CD14-positive monocyte (primary cell): ENCODE measurements at regions not wholly inside any gene's neighbourhood (a gene's known extent, or its start where the extent isn't known, plus 50 kb on each side); places are given as distances from the start of the nearest gene placed in this dataset.

Experiments used
- DNase-seq, 3 donors: peaks; one replicate each; pipeline ENCODE4 v3.0.0-alpha.2; 2011 to 2022
- H2AFZ ChIP-seq: 2 replicates; pipeline ENCODE4 v1.6.0; 2012; ENCODE audit warnings: mild to moderate bottlenecking, low read depth, low read length, inconsistent platforms; ENCODE audit not compliant: insufficient read depth, poor library complexity, severe bottlenecking
- H3K27ac ChIP-seq, 2 donors: 1 replicate in 1 of 2; 2 replicates in 1 of 2; pipeline ENCODE4 v1.5.1; 2012 to 2013; ENCODE audit warnings: low read length in 2 of 2, control low read depth in 1 of 2, inconsistent platforms in 1 of 2, low read depth in 1 of 2, mild to moderate bottlenecking in 1 of 2
- H3K27me3 ChIP-seq, 2 donors: one replicate each; pipeline versions ENCODE4 v1.6.0 to v1.6.1; 2011 to 2013; ENCODE audit warnings: low read length in 2 of 2; ENCODE audit not compliant: control insufficient read depth in 2 of 2, insufficient read depth in 2 of 2
- H3K36me3 ChIP-seq, 2 donors: replicated peaks in 1 of 2; 1 replicate in 1 of 2; 2 replicates in 1 of 2; pipeline versions ENCODE4 v1.5.1 to v1.6.1; 2012 to 2013; ENCODE audit warnings: low read length in 2 of 2, control low read depth in 1 of 2, inconsistent platforms in 1 of 2, mild to moderate bottlenecking in 1 of 2; ENCODE audit not compliant: insufficient read depth in 2 of 2, control insufficient read depth in 1 of 2
- H3K4me1 ChIP-seq, 2 donors: 1 replicate in 1 of 2; 2 replicates in 1 of 2; pipeline versions ENCODE4 v1.5.1 to v1.6.1; 2012 to 2013; ENCODE audit warnings: low read length in 2 of 2, control low read depth in 1 of 2, inconsistent platforms in 1 of 2, mild to moderate bottlenecking in 1 of 2, moderate library complexity in 1 of 2; ENCODE audit not compliant: insufficient read depth in 2 of 2, control insufficient read depth in 1 of 2
- H3K4me2 ChIP-seq: replicated peaks from 2 replicates; pipeline ENCODE3; 2012; ENCODE audit warnings: low read length, moderate library complexity, mild to moderate bottlenecking; ENCODE audit not compliant: poor library complexity, severe bottlenecking; ENCODE audit errors: extremely low read depth
- H3K4me3 ChIP-seq, 3 experiments: fragments of 200-600 bp in 1 of 3; sonication (generic) in 1 of 3; replicated peaks in 1 of 3; 1 replicate in 2 of 3; 2 replicates in 1 of 3; pipeline ENCODE4 v1.5.1; 2011 to 2013; ENCODE audit warnings: low read length in 3 of 3, mild to moderate bottlenecking in 3 of 3, control low read depth in 2 of 3, low read depth in 2 of 3, inconsistent platforms in 1 of 3, moderate library complexity in 1 of 3
- H3K79me2 ChIP-seq: 2 replicates; pipeline ENCODE4 v1.6.0; 2012; ENCODE audit warnings: mild to moderate bottlenecking, control low read depth, inconsistent platforms, low read length, moderate library complexity; ENCODE audit not compliant: insufficient read depth
- H3K9ac ChIP-seq: 2 replicates; pipeline ENCODE4 v1.6.0; 2017; ENCODE audit warnings: low read length, mild to moderate bottlenecking; ENCODE audit not compliant: insufficient read depth, poor library complexity, severe bottlenecking
- H3K9me3 ChIP-seq, 2 donors: replicated peaks in 1 of 2; 1 replicate in 1 of 2; 2 replicates in 1 of 2; pipeline versions ENCODE4 v1.5.1 to v1.6.1; 2012 to 2013; ENCODE audit warnings: low read length in 2 of 2, control low read depth in 1 of 2; ENCODE audit not compliant: control insufficient read depth in 1 of 2, insufficient read depth in 1 of 2
- H4K20me1 ChIP-seq: 2 replicates; pipeline ENCODE4 v1.6.0; 2012; ENCODE audit warnings: mild to moderate bottlenecking, low read length, control low read depth, moderate library complexity; ENCODE audit not compliant: insufficient read depth
- H3K27ac Mint-ChIP-seq, 7 donors: one replicate each; pipeline ENCODE4 v1.8.0; 2020; ENCODE audit warnings: mild to moderate bottlenecking in 7 of 7, mixed read lengths in 7 of 7, moderate library complexity in 6 of 7, inconsistent platforms in 2 of 7
- H3K27me3 Mint-ChIP-seq, 3 donors: one replicate each; pipeline ENCODE4 v1.8.0; 2021 to 2022; ENCODE audit warnings: low read depth in 3 of 3, mild to moderate bottlenecking in 3 of 3, mixed read lengths in 3 of 3, moderate library complexity in 3 of 3, inconsistent platforms in 1 of 3
- H3K36me3 Mint-ChIP-seq, 2 donors: one replicate each; pipeline ENCODE4 v1.8.0; 2020; ENCODE audit warnings: mixed read lengths in 2 of 2, inconsistent platforms in 1 of 2, mild to moderate bottlenecking in 1 of 2
- H3K4me1 Mint-ChIP-seq: one replicate; pipeline ENCODE4 v1.8.0; 2020; ENCODE audit warnings: mild to moderate bottlenecking, mixed read lengths
- H3K4me3 Mint-ChIP-seq, 2 donors: one replicate each; pipeline ENCODE4 v1.8.0; 2020; ENCODE audit warnings: mild to moderate bottlenecking in 2 of 2, mixed read lengths in 2 of 2, moderate library complexity in 1 of 2
- H3K9me3 Mint-ChIP-seq, 7 donors: one replicate each; pipeline ENCODE4 v1.8.0; 2020 to 2022; ENCODE audit warnings: mixed read lengths in 7 of 7, mild to moderate bottlenecking in 6 of 7, moderate library complexity in 6 of 7, inconsistent platforms in 2 of 7
- CTCF ChIP-seq: fragments of 200-600 bp; IDR thresholded peaks from one replicate; pipeline ENCODE4 v1.8.0; 2022; ENCODE audit warnings: antibody characterized with exemption, mild to moderate bottlenecking
- WGBS: methylation state at CpG from one replicate; pipeline ENCODE4 v1.1.5; 2013; ENCODE audit warnings: missing lambda C conversion rate; ENCODE audit not compliant: insufficient coverage; 5-methylcytosine and 5-hydroxymethylcytosine counted together
- intact Hi-C, 2 donors: fragments of 100-400 bp; cut with micrococcal nuclease; formaldehyde crosslinking; loops; one replicate each; pipeline versions ENCODE4 v1.15.0 to v1.15.1; 2023

GRCh38 chr5:8824371-8824770 lies 721.5 kb downstream of the SEMA5A start:
- Mint-ChIP-seq H3K36me3 (no peaks in the 10 kb centered on the region), H3K9me3 (peaks cover 0 to 16% (median 2%) of the 10 kb centered on the region in 7 donors), H3K27ac (no peak overlapping the region), H3K4me3 (no peak overlapping the region), H3K27me3 (peaks cover 0 to 1% (median 0%) of the 10 kb centered on the region in 3 donors), H3K4me1 (no peaks in the 10 kb centered on the region)
- Histone ChIP-seq H3K4me1 (no peaks in the 10 kb centered on the region), H3K27me3 (no peaks in the 10 kb centered on the region), H2AFZ (no peak overlapping the region), H3K4me3 (no peak overlapping the region), H3K36me3 (no peaks in the 10 kb centered on the region), H4K20me1 (no peaks in the 10 kb centered on the region), H3K27ac (no peak overlapping the region), H3K79me2 (no peaks in the 10 kb centered on the region), H3K9me3 (peaks cover 0 to 8% of the 10 kb centered on the region in 2 donors), H3K9ac (no peak overlapping the region), H3K4me2 (no peak overlapping the region)
- no peak for TF ChIP-seq CTCF
- intact Hi-C loops: no loop called here
- no CpG with 5 or more reads among the region's 1 CpG for WGBS
- DNase-seq: no peak

- H3K27me3 Mint-ChIP-seq: peaks cover 0 to 1% (median 0%) of the 10 kb centered on the region in 3 donors
- H3K9me3 ChIP-seq: peaks cover 0 to 8% of the 10 kb centered on the region in 2 donors
- H3K4me3 Mint-ChIP-seq: no peak overlapping the region
- no peaks in the 10 kb centered on the region for H3K27me3 ChIP-seq
- H3K4me2 ChIP-seq: no peak overlapping the region
- no peaks in the 10 kb centered on the region for H3K36me3 Mint-ChIP-seq
- no peak for DNase-seq
- H4K20me1 ChIP-seq: no peaks in the 10 kb centered on the region
- no peak overlapping the region for H3K9ac ChIP-seq
- no peak overlapping the region for H3K4me3 ChIP-seq
- H3K27ac Mint-ChIP-seq: no peak overlapping the region
- no peaks in the 10 kb centered on the region for H3K36me3 ChIP-seq
- WGBS: 93% methylated on average over 2 of the region's 4 CpGs
- intact Hi-C loops: no loop called here
- no peaks in the 10 kb centered on the region for H3K79me2 ChIP-seq
- TF ChIP-seq CTCF: no peak
- H3K4me1 Mint-ChIP-seq: no peaks in the 10 kb centered on the region
- no peak overlapping the region for H3K27ac ChIP-seq
- peaks cover 0 to 17% (median 2%) of the 10 kb centered on the region in 7 donors for H3K9me3 Mint-ChIP-seq
- no peaks in the 10 kb centered on the region for H3K4me1 ChIP-seq
- H2AFZ ChIP-seq: no peak overlapping the region
Observed at GRCh38 chr5:8825139-8825757, 720.6 kb downstream of the SEMA5A start.
